HEK293T (cell line): ENCODE measurements at regions not wholly inside any gene's neighbourhood (a gene's known extent, or its start where the extent isn't known, plus 50 kb on each side); places are given as distances from the start of the nearest gene placed in this dataset.

ENCODE experiments used
- CTCF ChIA-PET: fragments of 350-600 bp; formaldehyde crosslinking; extraction: SDS; loops from one replicate; lab custom pipeline; 2021; ENCODE audit warnings: antibody characterized with exemption, inconsistent platforms; lab: Yijun Ruan, JAX
- POLR2A ChIA-PET: fragments of 350-600 bp; formaldehyde crosslinking; extraction: SDS; loops from one replicate; lab custom pipeline; 2020; ENCODE audit warnings: antibody characterized with exemption, inconsistent platforms; lab: Yijun Ruan, JAX
- DNase-seq: peaks from one replicate; pipeline ENCODE4 v3.0.0; 2012; ENCODE audit warnings: mixed read lengths; ENCODE audit errors: extremely low spot score
- ARNT ChIP-seq: fragments of 450-650 bp; IDR thresholded peaks from 2 replicates; pipeline ENCODE4 v1.6.1; 2017; ENCODE audit warnings: mild to moderate bottlenecking
- BHLHE40 ChIP-seq: fragments of 450-650 bp; IDR thresholded peaks from 2 replicates; pipeline ENCODE4 v1.6.1; 2016; ENCODE audit warnings: mild to moderate bottlenecking, moderate library complexity, borderline replicate concordance
- CTBP1 ChIP-seq: fragments of 450-650 bp; IDR thresholded peaks from 2 replicates; pipeline ENCODE4 v1.6.1; 2016; ENCODE audit warnings: borderline replicate concordance
- ELF4 ChIP-seq: fragments of 450-650 bp; IDR thresholded peaks from 2 replicates; pipeline ENCODE4 v1.6.1; 2017; ENCODE audit warnings: antibody characterized with exemption
- FOXA1 ChIP-seq: fragments of 450-650 bp; IDR thresholded peaks from 2 replicates; pipeline ENCODE4 v1.6.1; 2016; ENCODE audit warnings: mild to moderate bottlenecking
- FOXK2 ChIP-seq: fragments of 450-650 bp; IDR thresholded peaks from 2 replicates; pipeline ENCODE4 v1.6.1; 2016; ENCODE audit warnings: mild to moderate bottlenecking
- FOXM1 ChIP-seq: fragments of 450-650 bp; IDR thresholded peaks from 2 replicates; pipeline ENCODE4 v1.6.1; 2017; ENCODE audit warnings: mild to moderate bottlenecking, borderline replicate concordance
- HDGF ChIP-seq: fragments of 450-650 bp; IDR thresholded peaks from 2 replicates; pipeline ENCODE4 v1.6.1; 2017; ENCODE audit warnings: antibody characterized with exemption, borderline replicate concordance
- L3MBTL2 ChIP-seq: fragments of 450-650 bp; conservative IDR thresholded peaks from 2 replicates; pipeline ENCODE4 v1.6.1; 2016; ENCODE audit warnings: mild to moderate bottlenecking
- LEF1 ChIP-seq: fragments of 450-650 bp; IDR thresholded peaks from 2 replicates; pipeline ENCODE4 v1.6.1; 2017; ENCODE audit warnings: mild to moderate bottlenecking, borderline replicate concordance
- NFRKB ChIP-seq: fragments of 450-650 bp; IDR thresholded peaks from 2 replicates; pipeline ENCODE4 v1.6.1; 2016; ENCODE audit warnings: mild to moderate bottlenecking, moderate library complexity
- PKNOX1 ChIP-seq: fragments of 450-650 bp; IDR thresholded peaks from 2 replicates; pipeline ENCODE4 v1.6.1; 2016
- SP1 ChIP-seq: fragments of 450-650 bp; IDR thresholded peaks from 2 replicates; pipeline ENCODE4 v1.6.1; 2017
- SUZ12 ChIP-seq: fragments of 450-650 bp; IDR thresholded peaks from 2 replicates; pipeline ENCODE4 v1.6.1; 2016; ENCODE audit warnings: mild to moderate bottlenecking
- TARDBP ChIP-seq: fragments of 450-650 bp; IDR thresholded peaks from 2 replicates; pipeline ENCODE4 v1.6.1; 2016
- ZNF384 ChIP-seq: fragments of 450-650 bp; IDR thresholded peaks from 2 replicates; pipeline ENCODE4 v1.6.1; 2016

GRCh38 chrX:7409866-7410265 lies 261.9 kb upstream of the PUDP start:
- TF ChIP-seq SUZ12 (no peak), LEF1 (no peak), BHLHE40 (no peak), ARNT (no peak), FOXA1 (no peak), NFRKB (no peak), FOXM1 (no peak), SP1 (no peak), TARDBP (no peak), L3MBTL2 (no peak), ELF4 (no peak), ZNF384 (no peak), PKNOX1 (no peak), CTBP1 (no peak), FOXK2 (no peak), HDGF (no peak)
- DNase-seq, result no peak
- ChIA-PET POLR2A (no interaction called here), CTCF (no interaction called here)

GRCh38 chrX:7399373-7399772 lies 251.4 kb upstream of the PUDP start:
- no peak for DNase-seq
- POLR2A ChIA-PET, result no interaction called here
- CTCF ChIA-PET, result no interaction called here
- TF ChIP-seq FOXA1 (no peak), CTBP1 (no peak), TARDBP (no peak), ZNF384 (no peak), NFRKB (no peak), SP1 (no peak), BHLHE40 (no peak), FOXK2 (no peak), ELF4 (no peak), FOXM1 (no peak), L3MBTL2 (no peak), LEF1 (no peak), SUZ12 (no peak), HDGF (no peak), PKNOX1 (no peak), ARNT (no peak)

GRCh38 chrX:7390441-7390840 lies 242.5 kb upstream of the PUDP start:
- ChIA-PET CTCF (no interaction called here), POLR2A (no interaction called here)
- no peak for TF ChIP-seq BHLHE40
- no peak for TF ChIP-seq ARNT
- no peak for TF ChIP-seq TARDBP
- no peak for TF ChIP-seq L3MBTL2
- no peak for TF ChIP-seq SUZ12
- TF ChIP-seq ZNF384, result no peak
- no peak for TF ChIP-seq HDGF
- TF ChIP-seq LEF1, result no peak
- no peak for TF ChIP-seq FOXK2
- no peak for TF ChIP-seq FOXA1
- no peak for TF ChIP-seq ELF4
- no peak for DNase-seq

DNA sequence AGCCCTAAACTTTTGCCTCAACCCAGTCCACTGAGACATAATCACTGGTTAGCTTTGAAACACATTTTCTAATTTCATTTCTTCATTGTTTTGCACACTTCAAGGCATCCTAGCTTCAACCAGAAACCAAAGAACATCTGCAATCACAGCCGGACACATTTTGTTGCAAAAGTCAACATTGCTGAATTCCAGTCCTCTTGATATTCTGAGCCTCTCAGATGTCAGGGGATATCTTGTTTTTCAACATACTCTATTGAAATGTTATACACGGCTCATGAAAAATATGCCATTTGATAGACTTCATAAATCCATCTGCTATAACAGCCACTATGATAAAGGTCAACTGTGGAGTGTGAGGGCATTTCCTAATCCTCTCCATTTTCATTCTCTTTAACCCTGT lies 241.6 kb upstream of the PUDP start:
- ChIA-PET CTCF (no interaction called here), POLR2A (no interaction called here)
- DNase-seq, result no peak
- TF ChIP-seq ARNT (no peak), ZNF384 (no peak), ELF4 (no peak), FOXA1 (no peak), HDGF (no peak), BHLHE40 (no peak), SP1 (no peak), CTBP1 (no peak), TARDBP (no peak), PKNOX1 (no peak)

GRCh38 chrX:7385131-7385530 lies 237.2 kb upstream of the PUDP start:
- ChIA-PET POLR2A (no interaction called here), CTCF (no interaction called here)
- no peak for TF ChIP-seq BHLHE40
- no peak for DNase-seq

GRCh38 chrX:7378406-7378805 lies 230.5 kb upstream of the PUDP start:
- DNase-seq, result no peak
- no peak for TF ChIP-seq TARDBP
- TF ChIP-seq ARNT, result no peak
- TF ChIP-seq FOXA1, result no peak
- no peak for TF ChIP-seq NFRKB
- no peak for TF ChIP-seq FOXK2
- no peak for TF ChIP-seq CTBP1
- TF ChIP-seq LEF1, result no peak
- ChIA-PET POLR2A (no interaction called here), CTCF (no interaction called here)

DNA sequence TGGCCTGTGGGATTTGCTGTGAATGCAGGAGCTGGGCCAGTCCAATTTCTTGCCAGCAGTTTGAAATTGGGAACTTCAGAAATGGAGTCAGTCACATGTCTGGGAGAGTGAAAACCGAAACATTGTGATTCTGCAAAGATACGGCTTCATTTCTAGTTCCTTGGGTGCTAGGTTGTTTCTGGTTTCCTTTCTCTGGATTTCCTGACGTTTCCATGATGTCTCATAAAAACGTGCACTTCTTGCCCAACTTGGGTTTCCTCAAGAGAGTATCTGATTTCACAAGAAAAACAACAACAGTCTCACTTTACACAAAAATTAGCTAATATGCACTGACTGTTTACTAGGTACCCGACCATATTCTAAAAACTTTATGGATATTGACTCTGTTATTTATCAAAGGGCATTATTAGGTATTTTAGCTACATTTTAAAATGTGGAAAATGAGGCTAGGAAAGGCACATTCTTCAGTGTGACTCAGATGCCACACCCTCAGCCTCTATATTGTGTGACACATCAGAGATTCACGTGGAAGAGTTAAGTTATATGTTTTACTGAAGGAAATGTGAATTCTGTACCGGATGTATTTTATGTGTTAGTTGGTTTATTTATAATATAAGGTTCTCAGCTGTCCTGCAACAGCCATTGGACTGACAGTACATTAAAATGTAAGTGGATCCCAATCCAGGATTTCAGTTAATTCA lies 225.0 kb upstream of the PUDP start:
- no peak for DNase-seq
- TF ChIP-seq HDGF, result no peak
- ChIA-PET CTCF (interaction anchor here (0.6 kb wide), 1 partner anchor 178 kb away, joined by 3 read pairs; no protein-coding TSS in a partner anchor), POLR2A (no interaction called here)
